Osteoblast (primary cell): ENCODE measurements at regions not wholly inside any gene's neighbourhood (a gene's known extent, or its start where the extent isn't known, plus 50 kb on each side); places are given as distances from the start of the nearest gene placed in this dataset.

Source experiments
- DNase-seq: peaks from one replicate; pipeline ENCODE4 v3.0.0; 2011; ENCODE audit warnings: low spot score, mixed read lengths; ENCODE audit not compliant: insufficient read length; ENCODE audit errors: missing footprints
- H2AFZ ChIP-seq: 2 replicates; pipeline ENCODE4 v1.6.0; 2011; ENCODE audit warnings: mild to moderate bottlenecking, low read length
- H3K27ac ChIP-seq: 2 replicates; pipeline ENCODE4 v1.5.1; 2011; ENCODE audit warnings: mild to moderate bottlenecking, low read depth, low read length, moderate library complexity
- H3K27me3 ChIP-seq: 2 replicates; pipeline ENCODE4 v1.6.0; 2012; ENCODE audit warnings: mild to moderate bottlenecking, control low read depth, inconsistent platforms, low read length, moderate library complexity; ENCODE audit not compliant: insufficient read depth
- H3K36me3 ChIP-seq: 2 replicates; pipeline ENCODE4 v1.5.1; 2011; ENCODE audit warnings: mild to moderate bottlenecking, low read length, control low read depth, moderate library complexity; ENCODE audit not compliant: insufficient read depth
- H3K4me1 ChIP-seq: 2 replicates; pipeline ENCODE4 v1.5.1; 2011; ENCODE audit warnings: mild to moderate bottlenecking, low read length, control low read depth, moderate library complexity; ENCODE audit not compliant: insufficient read depth
- H3K4me2 ChIP-seq: 2 replicates; pipeline ENCODE4 v1.6.0; 2011; ENCODE audit warnings: mild to moderate bottlenecking, low read length; ENCODE audit not compliant: insufficient read depth
- H3K4me3 ChIP-seq: fragments of 200-600 bp; sonication (generic); 3 replicates; pipeline ENCODE4 v1.5.1; 2012; ENCODE audit warnings: mild to moderate bottlenecking, low read length, inconsistent platforms; ENCODE audit not compliant: insufficient read depth
- H3K79me2 ChIP-seq: 2 replicates; pipeline ENCODE4 v1.6.0; 2012; ENCODE audit warnings: mild to moderate bottlenecking, low read length, control low read depth, inconsistent platforms; ENCODE audit not compliant: insufficient read depth
- H3K9me3 ChIP-seq: 2 replicates; pipeline ENCODE4 v1.5.1; 2011; ENCODE audit warnings: low read depth, low read length, control low read depth
- H4K20me1 ChIP-seq: 2 replicates; pipeline ENCODE4 v1.6.0; 2012; ENCODE audit warnings: mild to moderate bottlenecking, low read length, control low read depth; ENCODE audit not compliant: insufficient read depth
- TF ChIP-seq, protein P1 (sequence below): IDR thresholded peaks from 2 replicates; pipeline ENCODE4 v1.5.1; 2011; ENCODE audit warnings: mild to moderate bottlenecking, low read depth, low read length, moderate library complexity; ENCODE audit errors: extremely low read depth

DNA sequence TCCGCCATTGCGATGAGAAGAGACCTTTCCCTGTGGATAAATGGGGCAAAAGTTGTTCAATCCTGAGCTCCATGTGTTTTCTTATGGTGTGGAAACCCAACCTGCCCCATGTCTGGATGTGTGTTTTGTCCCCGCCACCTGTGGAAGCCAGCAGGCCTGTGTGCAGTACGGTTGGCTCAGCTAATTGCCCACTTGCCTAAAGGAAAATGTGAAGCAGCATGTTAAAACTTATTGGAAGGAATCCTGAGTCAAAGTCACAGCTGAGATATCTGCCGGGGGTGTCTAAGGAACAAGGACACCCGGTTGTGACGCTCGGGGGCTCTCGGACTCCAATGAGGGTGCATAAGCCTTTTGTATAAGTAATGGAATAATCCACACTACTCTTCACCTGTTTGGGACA is 361.1 kb upstream of the IRX1 start:
- H3K27ac ChIP-seq: no peak overlapping the region
- TF ChIP-seq, protein P1, sequence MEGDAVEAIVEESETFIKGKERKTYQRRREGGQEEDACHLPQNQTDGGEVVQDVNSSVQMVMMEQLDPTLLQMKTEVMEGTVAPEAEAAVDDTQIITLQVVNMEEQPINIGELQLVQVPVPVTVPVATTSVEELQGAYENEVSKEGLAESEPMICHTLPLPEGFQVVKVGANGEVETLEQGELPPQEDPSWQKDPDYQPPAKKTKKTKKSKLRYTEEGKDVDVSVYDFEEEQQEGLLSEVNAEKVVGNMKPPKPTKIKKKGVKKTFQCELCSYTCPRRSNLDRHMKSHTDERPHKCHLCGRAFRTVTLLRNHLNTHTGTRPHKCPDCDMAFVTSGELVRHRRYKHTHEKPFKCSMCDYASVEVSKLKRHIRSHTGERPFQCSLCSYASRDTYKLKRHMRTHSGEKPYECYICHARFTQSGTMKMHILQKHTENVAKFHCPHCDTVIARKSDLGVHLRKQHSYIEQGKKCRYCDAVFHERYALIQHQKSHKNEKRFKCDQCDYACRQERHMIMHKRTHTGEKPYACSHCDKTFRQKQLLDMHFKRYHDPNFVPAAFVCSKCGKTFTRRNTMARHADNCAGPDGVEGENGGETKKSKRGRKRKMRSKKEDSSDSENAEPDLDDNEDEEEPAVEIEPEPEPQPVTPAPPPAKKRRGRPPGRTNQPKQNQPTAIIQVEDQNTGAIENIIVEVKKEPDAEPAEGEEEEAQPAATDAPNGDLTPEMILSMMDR: no peak

DNA sequence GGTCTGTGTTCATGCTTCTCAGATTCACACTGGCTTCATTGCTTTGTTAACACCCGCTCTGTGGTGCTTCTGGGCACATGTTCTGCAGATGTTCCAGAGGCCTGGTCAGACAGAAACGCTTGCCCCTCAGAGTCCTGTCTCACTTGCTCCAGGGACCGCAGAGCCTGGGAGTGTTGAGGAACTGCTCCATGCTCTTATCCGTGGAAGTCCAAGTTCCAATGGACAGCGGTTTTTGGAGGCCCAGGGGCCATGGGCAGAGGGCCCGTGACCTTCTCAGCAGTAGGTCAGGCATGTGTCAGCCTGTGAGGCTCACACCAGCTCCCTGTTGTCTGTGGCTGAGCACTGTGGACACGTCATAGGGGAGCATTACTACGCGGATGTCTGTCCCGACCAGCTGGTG is 364.7 kb upstream of the IRX1 start:
- H3K36me3 ChIP-seq: no peaks in the 10 kb centered on the region
- TF ChIP-seq, protein P1: no peak
- H3K9me3 ChIP-seq: no peaks in the 10 kb centered on the region
- no peak overlapping the region for H3K27ac ChIP-seq
- no peak for DNase-seq
- no peak overlapping the region for H2AFZ ChIP-seq
- H4K20me1 ChIP-seq: no peaks in the 10 kb centered on the region
- H3K79me2 ChIP-seq: no peaks in the 10 kb centered on the region
- no peak overlapping the region for H3K4me3 ChIP-seq
- no peak overlapping the region for H3K4me2 ChIP-seq
- no peaks in the 10 kb centered on the region for H3K4me1 ChIP-seq
- no peaks in the 10 kb centered on the region for H3K27me3 ChIP-seq

More for the DNA sequence above, 361.1 kb upstream of the IRX1 start:
- DNase-seq: no peak
- Histone ChIP-seq H4K20me1 (no peaks in the 10 kb centered on the region), H3K4me3 (no peak overlapping the region), H3K4me2 (no peak overlapping the region), H3K9me3 (peaks cover 3% of the 10 kb centered on the region), H3K36me3 (no peaks in the 10 kb centered on the region), H3K79me2 (no peaks in the 10 kb centered on the region), H2AFZ (no peak overlapping the region), H3K4me1 (no peaks in the 10 kb centered on the region), H3K27me3 (no peaks in the 10 kb centered on the region)

DNA sequence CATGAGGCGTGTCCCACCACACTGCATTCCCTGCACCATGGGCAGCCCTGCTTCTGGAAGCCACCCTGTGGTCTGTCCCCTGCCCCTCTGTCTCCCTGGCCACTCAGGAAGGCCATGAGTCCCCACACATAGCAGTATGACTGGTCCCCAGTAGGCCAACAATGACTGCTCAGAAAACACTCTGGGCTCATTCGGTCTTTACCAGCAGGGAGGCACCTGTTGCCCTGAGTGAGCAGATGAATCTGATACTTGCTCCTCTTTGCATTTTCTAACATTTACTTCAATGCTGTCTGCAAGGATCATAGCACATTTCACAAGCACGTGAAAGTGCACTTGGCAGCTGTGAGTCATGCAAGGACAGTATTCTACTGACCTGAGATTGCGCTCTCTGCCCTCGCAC is 365.4 kb upstream of the IRX1 start:
- no peaks in the 10 kb centered on the region for H4K20me1 ChIP-seq
- no peaks in the 10 kb centered on the region for H3K36me3 ChIP-seq
- TF ChIP-seq, protein P1: no peak

DNA sequence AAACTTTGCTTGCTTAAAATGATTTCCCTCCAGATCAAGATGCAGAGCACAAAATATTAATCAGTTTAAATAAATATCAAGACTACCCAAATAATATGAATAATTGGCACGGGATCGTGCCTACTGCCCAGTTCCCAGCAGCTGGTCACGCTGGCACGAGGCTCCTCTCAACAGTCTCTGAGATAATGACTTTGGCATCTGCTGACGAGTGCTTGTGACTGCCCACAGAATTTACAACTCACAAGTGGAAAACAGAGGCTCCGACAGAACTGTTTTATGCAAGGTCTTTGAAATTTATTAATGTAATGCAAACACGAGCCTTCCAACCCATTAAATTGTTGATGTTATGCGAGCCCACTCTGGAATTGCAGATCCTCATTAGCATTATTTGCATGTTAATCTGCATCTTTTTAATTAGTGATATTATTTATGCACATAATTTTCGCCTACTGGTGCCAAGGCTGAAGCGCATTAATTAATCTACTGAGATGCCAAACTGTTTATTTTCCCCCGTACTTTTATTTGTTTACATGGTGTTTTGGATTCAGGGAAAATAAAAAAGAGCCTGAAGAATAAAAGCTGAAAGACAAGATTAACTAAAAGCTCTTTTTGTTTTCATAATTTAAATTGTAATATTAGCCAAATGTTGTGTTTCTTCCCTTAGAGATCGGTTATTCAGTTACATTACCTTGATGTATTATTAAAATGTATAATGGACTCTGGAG is 369.3 kb upstream of the IRX1 start:
- H3K4me3 ChIP-seq: no peak overlapping the region
- DNase-seq: no peak
- no peak overlapping the region for H3K27ac ChIP-seq
- H3K9me3 ChIP-seq: no peaks in the 10 kb centered on the region
- H3K4me2 ChIP-seq: no peak overlapping the region
- no peaks in the 10 kb centered on the region for H3K36me3 ChIP-seq
- H3K4me1 ChIP-seq: no peaks in the 10 kb centered on the region
- TF ChIP-seq, protein P1: no peak
- no peaks in the 10 kb centered on the region for H3K79me2 ChIP-seq
- no peaks in the 10 kb centered on the region for H4K20me1 ChIP-seq
- no peak overlapping the region for H2AFZ ChIP-seq
- H3K27me3 ChIP-seq: no peaks in the 10 kb centered on the region

More for the DNA sequence above, 365.4 kb upstream of the IRX1 start:
- H3K79me2 ChIP-seq: no peaks in the 10 kb centered on the region
- no peaks in the 10 kb centered on the region for H3K27me3 ChIP-seq
- H3K4me1 ChIP-seq: no peaks in the 10 kb centered on the region
- no peak overlapping the region for H3K27ac ChIP-seq
- no peaks in the 10 kb centered on the region for H3K9me3 ChIP-seq
- no peak overlapping the region for H3K4me3 ChIP-seq
- H2AFZ ChIP-seq: no peak overlapping the region
- no peak for DNase-seq
- no peak overlapping the region for H3K4me2 ChIP-seq
